K562 (cell line): ENCODE measurements at regions not wholly inside any gene's neighbourhood (a gene's known extent, or its start where the extent isn't known, plus 50 kb on each side); places are given as distances from the start of the nearest gene placed in this dataset.

ENCODE experiments used
- BDP1 ChIP-seq: IDR thresholded peaks from 3 replicates; pipeline ENCODE4 v1.6.1; 2011; ENCODE audit not compliant: insufficient read length, insufficient read depth
- BRD4 ChIP-seq: fragments of 200-600 bp; sonication (generic); IDR thresholded peaks from 2 replicates; pipeline ENCODE4 v1.6.1; 2017; ENCODE audit warnings: inconsistent platforms
- CEBPB ChIP-seq: fragments of 450-650 bp; IDR thresholded peaks from 2 replicates; pipeline ENCODE4 v1.6.1; 2016; ENCODE audit warnings: missing genetic modification characterization, missing compliant biosample characterization
- CSDE1 ChIP-seq, 2 experiments: fragments of 450-650 bp; IDR thresholded peaks; 2 replicates each; pipeline ENCODE4 v1.6.1; 2016; ENCODE audit warnings: mild to moderate bottlenecking in 1 of 2
- CTCF ChIP-seq, 3 experiments: IDR thresholded peaks in 2 of 3; conservative IDR thresholded peaks in 1 of 3; 2 replicates each; pipeline ENCODE4 v1.5.1; 2011 to 2012; ENCODE audit warnings: low read length in 3 of 3, mild to moderate bottlenecking in 3 of 3, control low read depth in 2 of 3, improper control_type of control experiment in 1 of 3, inconsistent platforms in 1 of 3, low read depth in 1 of 3, mixed read lengths in 1 of 3, moderate library complexity in 1 of 3; ENCODE audit not compliant: insufficient read depth in 2 of 3
- GABPA ChIP-seq: fragments of 200-800 bp; sonication (Bioruptor generic); conservative IDR thresholded peaks from 2 replicates; pipeline ENCODE4 v1.6.1; 2016; ENCODE audit warnings: low read depth, missing genetic modification characterization, missing compliant biosample characterization
- NFIC ChIP-seq: fragments of 450-650 bp; IDR thresholded peaks from 2 replicates; pipeline ENCODE4 v1.6.1; 2017; ENCODE audit warnings: mild to moderate bottlenecking, inconsistent platforms
- POLR2AphosphoS5 ChIP-seq: IDR thresholded peaks from 2 replicates; pipeline ENCODE4 v1.6.1; 2011; ENCODE audit warnings: mild to moderate bottlenecking, low read depth, low read length, moderate library complexity; ENCODE audit not compliant: control insufficient read depth, insufficient read depth
- REST ChIP-seq, 2 experiments: fragments of 450-650 bp; formaldehyde crosslinking in 1 of 2; IDR thresholded peaks; 2 replicates each; pipeline versions ENCODE4 v1.4.0 to v1.6.1; 2014 to 2020; ENCODE audit warnings: mild to moderate bottlenecking in 2 of 2, borderline replicate concordance in 1 of 2, low read depth in 1 of 2
- TAF1 ChIP-seq: IDR thresholded peaks from 2 replicates; pipeline ENCODE4 v1.6.1; 2011; ENCODE audit warnings: mild to moderate bottlenecking, low read length, moderate library complexity; ENCODE audit not compliant: insufficient read depth, control insufficient read depth, severe bottlenecking; ENCODE audit errors: extremely low read depth
- ZBTB7A ChIP-seq: IDR thresholded peaks from 2 replicates; pipeline ENCODE4 v1.6.1; 2011; ENCODE audit warnings: low read depth, mild to moderate bottlenecking, low read length, moderate library complexity, borderline replicate concordance; ENCODE audit not compliant: control insufficient read depth
- ZNF274 ChIP-seq: IDR thresholded peaks from 2 replicates; pipeline ENCODE4 v1.6.1; 2011; ENCODE audit warnings: low read depth, mild to moderate bottlenecking, low read length, moderate library complexity, borderline replicate concordance
- ZNF79 ChIP-seq: fragments of 250-450 bp; sonication (Bioruptor Pico); IDR thresholded peaks from 2 replicates; pipeline ENCODE4 v1.4.0; 2020; ENCODE audit warnings: low read depth, mild to moderate bottlenecking, moderate library complexity

GRCh38 chr6:2529211-2529719 lies 221.5 kb downstream of the MYLK4 start:
- TF ChIP-seq CTCF (IDR thresholded peaks at IDR 0.05 in 2 of 3, conservative IDR thresholded peaks at IDR 0.05 in 1 of 3; ENCODE audit: insufficient read depth in 2 of 3, low read depth in 1 of 3, low read length in 3 of 3) (no peak), BRD4 (no peak), ZBTB7A (no peak), REST (IDR thresholded peaks at IDR 0.05; ENCODE audit: borderline replicate concordance) (no peak), REST (CRISPR knock-in tag; IDR thresholded peaks at IDR 0.05; ENCODE audit: low read depth) (no peak), BDP1 (no peak), TAF1 (no peak), CEBPB (no peak), NFIC (no peak), ZNF79 (no peak), CSDE1 (IDR thresholded peaks at IDR 0.05) (no peak), POLR2AphosphoS5 (no peak), ZNF274 (no peak), GABPA (tag) (no peak)
